ENCODE measurements at regions not wholly inside any gene's neighbourhood (a gene's known extent, or its start where the extent isn't known, plus 50 kb on each side); places are given as distances from the start of the nearest gene placed in this dataset.

DNA sequence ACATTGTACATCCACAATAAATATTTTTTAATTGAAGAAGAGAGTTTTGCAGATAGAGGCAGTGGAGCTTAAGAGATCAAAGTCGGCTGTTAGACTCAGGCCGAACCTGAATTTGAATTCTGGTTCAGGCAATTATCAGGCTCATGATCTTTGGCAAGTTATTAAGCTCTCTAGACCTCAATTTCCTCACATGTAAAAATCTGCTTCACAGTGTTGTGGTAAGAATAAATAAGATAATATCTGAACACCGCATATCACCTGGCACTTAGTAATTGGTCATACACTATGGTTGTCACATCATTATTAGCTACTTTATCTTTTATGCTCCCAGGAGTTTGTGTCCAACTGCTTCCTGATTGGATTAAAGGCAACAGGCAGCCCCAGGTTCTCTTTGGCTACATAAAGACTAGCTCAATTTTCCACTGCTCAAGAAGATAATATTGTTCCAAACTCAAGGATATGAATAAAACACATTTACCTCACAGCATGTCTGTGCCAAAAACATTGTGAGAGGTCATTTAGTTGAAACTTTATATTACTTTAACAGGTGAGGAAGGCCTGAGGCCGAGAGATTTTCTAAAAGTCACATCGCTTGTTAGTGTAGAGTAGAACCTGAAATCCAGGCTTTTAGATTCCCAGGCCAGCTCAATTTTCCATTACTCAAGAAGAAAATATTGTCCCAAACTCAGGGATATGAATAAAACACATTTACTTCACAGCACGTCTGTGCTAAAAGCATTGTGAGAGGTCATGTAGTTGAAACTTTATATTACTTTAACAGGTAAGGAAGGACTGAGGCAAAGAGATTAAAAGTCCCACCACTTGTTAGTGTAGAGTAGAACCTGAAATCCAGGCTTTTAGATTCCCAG lies 289.2 kb upstream of the PTGER4 start:
- DNase-seq (ENCODE audit: low spot score) = no peak
- CTCF ChIA-PET = no interaction called here
- POLR2A ChIA-PET (ENCODE audit: low non-redundant PET) = no interaction called here

DNA sequence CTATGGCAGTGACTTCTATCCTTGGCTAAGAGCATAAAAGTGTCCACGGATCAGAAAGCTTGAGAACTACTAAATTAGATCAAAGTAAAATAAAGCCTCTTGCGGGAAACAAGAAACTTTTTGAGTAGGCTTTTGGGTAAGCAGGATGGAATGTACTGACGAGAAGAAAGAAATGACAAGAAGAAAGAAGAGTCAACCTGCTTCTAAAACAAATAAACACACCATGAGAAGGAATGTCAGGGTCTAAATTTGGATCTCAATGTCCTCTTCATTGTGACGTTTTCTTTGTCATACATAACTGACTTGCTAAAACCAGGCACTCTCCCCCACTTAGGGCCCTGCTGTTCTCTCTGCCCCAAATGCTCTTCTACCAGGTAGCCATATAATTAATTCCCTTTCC lies 290.1 kb upstream of the PTGER4 start:
- no peaks in the 10 kb centered on the region for H3K9me3 ChIP-seq (ENCODE audit: low read depth, low read length, poor library complexity, severe bottlenecking)
- no peaks in the 10 kb centered on the region for H3K27me3 ChIP-seq (replicated peaks; ENCODE audit: insufficient read depth, low read depth, low read length, poor library complexity)
- H3K27ac ChIP-seq (ENCODE audit: low read depth, low read length, poor library complexity, severe bottlenecking) = no peak overlapping the region
- H3K4me1 ChIP-seq (ENCODE audit: insufficient read depth, low read length, poor library complexity, severe bottlenecking) = no peaks in the 10 kb centered on the region
- POLR2A ChIA-PET (ENCODE audit: low non-redundant PET) = no interaction called here
- no peaks in the 10 kb centered on the region for H3K36me3 ChIP-seq (ENCODE audit: insufficient read depth, low read length, poor library complexity, severe bottlenecking)
- no peak for DNase-seq (ENCODE audit: low spot score)
- BruUV-seq (replicated peaks) = no TSS peak
- intact Hi-C loops (cut with micrococcal nuclease; ENCODE audit: unreplicated experiment) = loop anchor here (10.0 kb wide), 1 partner anchor 295 kb away; no protein-coding TSS in a partner anchor
- no peak overlapping the region for H3K4me3 ChIP-seq (ENCODE audit: low read depth, low read length, poor library complexity, severe bottlenecking)
- TF ChIP-seq, protein P1, sequence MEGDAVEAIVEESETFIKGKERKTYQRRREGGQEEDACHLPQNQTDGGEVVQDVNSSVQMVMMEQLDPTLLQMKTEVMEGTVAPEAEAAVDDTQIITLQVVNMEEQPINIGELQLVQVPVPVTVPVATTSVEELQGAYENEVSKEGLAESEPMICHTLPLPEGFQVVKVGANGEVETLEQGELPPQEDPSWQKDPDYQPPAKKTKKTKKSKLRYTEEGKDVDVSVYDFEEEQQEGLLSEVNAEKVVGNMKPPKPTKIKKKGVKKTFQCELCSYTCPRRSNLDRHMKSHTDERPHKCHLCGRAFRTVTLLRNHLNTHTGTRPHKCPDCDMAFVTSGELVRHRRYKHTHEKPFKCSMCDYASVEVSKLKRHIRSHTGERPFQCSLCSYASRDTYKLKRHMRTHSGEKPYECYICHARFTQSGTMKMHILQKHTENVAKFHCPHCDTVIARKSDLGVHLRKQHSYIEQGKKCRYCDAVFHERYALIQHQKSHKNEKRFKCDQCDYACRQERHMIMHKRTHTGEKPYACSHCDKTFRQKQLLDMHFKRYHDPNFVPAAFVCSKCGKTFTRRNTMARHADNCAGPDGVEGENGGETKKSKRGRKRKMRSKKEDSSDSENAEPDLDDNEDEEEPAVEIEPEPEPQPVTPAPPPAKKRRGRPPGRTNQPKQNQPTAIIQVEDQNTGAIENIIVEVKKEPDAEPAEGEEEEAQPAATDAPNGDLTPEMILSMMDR (conservative IDR thresholded peaks at IDR 0.05; ENCODE audit: low read depth, low read length) = no peak
- TF ChIP-seq EZH2 (IDR thresholded peaks at IDR 0.05; ENCODE audit: borderline replicate concordance, low read depth, low read length, poor library complexity, severe bottlenecking) = no peak
- CTCF ChIA-PET = no interaction called here

More for the DNA sequence above, 289.2 kb upstream of the PTGER4 start:
- Histone ChIP-seq H3K27ac (ENCODE audit: low read depth, low read length, poor library complexity, severe bottlenecking) (no peak overlapping the region), H3K4me1 (ENCODE audit: insufficient read depth, low read length, poor library complexity, severe bottlenecking) (no peaks in the 10 kb centered on the region), H3K9me3 (ENCODE audit: low read depth, low read length, poor library complexity, severe bottlenecking) (no peaks in the 10 kb centered on the region), H3K4me3 (ENCODE audit: low read depth, low read length, poor library complexity, severe bottlenecking) (no peak overlapping the region), H3K27me3 (replicated peaks; ENCODE audit: insufficient read depth, low read depth, low read length, poor library complexity) (no peaks in the 10 kb centered on the region), H3K36me3 (ENCODE audit: insufficient read depth, low read length, poor library complexity, severe bottlenecking) (no peaks in the 10 kb centered on the region)
- TF ChIP-seq, protein P1 (conservative IDR thresholded peaks at IDR 0.05; ENCODE audit: low read depth, low read length) = no peak
- no peak for TF ChIP-seq EZH2 (IDR thresholded peaks at IDR 0.05; ENCODE audit: borderline replicate concordance, low read depth, low read length, poor library complexity, severe bottlenecking)
- no TSS peak for BruUV-seq (replicated peaks)
- intact Hi-C loops (cut with micrococcal nuclease; ENCODE audit: unreplicated experiment) = no loop called here

DNA sequence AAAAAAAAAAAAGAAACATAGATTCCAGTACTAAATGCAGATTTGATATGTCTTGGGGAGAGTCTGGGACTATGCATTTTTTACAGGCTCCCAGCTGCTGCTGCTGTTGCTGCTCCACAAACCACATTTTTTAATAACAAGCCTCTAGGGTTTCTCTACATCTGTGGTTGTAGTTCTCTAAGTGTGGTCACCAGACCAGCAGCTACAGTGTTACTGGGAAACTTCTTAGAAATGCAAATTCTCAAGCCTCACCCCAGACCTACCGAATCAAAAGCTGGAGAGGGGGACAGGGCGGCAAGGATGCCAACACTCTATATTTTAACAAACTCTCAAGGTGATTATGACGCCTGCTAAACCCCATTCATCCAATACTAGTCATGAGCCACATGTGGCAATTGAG lies 293.4 kb upstream of the PTGER4 start:
- ChIA-PET CTCF (no interaction called here), POLR2A (ENCODE audit: low non-redundant PET) (no interaction called here)
- H3K4me1 ChIP-seq (ENCODE audit: insufficient read depth, low read length, poor library complexity, severe bottlenecking) = no peaks in the 10 kb centered on the region
- no peaks in the 10 kb centered on the region for H3K36me3 ChIP-seq (ENCODE audit: insufficient read depth, low read length, poor library complexity, severe bottlenecking)
- DNase-seq (ENCODE audit: low spot score) = no peak
- no peak overlapping the region for H3K4me3 ChIP-seq (ENCODE audit: low read depth, low read length, poor library complexity, severe bottlenecking)
- intact Hi-C loops (cut with micrococcal nuclease; ENCODE audit: unreplicated experiment) = loop anchor here (10.0 kb wide), 1 partner anchor 299 kb away; no protein-coding TSS in a partner anchor
- TF ChIP-seq, protein P1 (conservative IDR thresholded peaks at IDR 0.05; ENCODE audit: low read depth, low read length) = no peak
- no peak for TF ChIP-seq EZH2 (IDR thresholded peaks at IDR 0.05; ENCODE audit: borderline replicate concordance, low read depth, low read length, poor library complexity, severe bottlenecking)
- no peaks in the 10 kb centered on the region for H3K9me3 ChIP-seq (ENCODE audit: low read depth, low read length, poor library complexity, severe bottlenecking)
- no peak overlapping the region for H3K27ac ChIP-seq (ENCODE audit: low read depth, low read length, poor library complexity, severe bottlenecking)
- no peaks in the 10 kb centered on the region for H3K27me3 ChIP-seq (replicated peaks; ENCODE audit: insufficient read depth, low read depth, low read length, poor library complexity)
- BruUV-seq (replicated peaks) = no TSS peak

Measured in A673 (cell line).